Smooth muscle cell (in vitro differentiated cells): ENCODE measurements at regions not wholly inside any gene's neighbourhood (a gene's known extent, or its start where the extent isn't known, plus 50 kb on each side); places are given as distances from the start of the nearest gene placed in this dataset.

ENCODE experiments used
- DNase-seq: peaks from one replicate; lab custom pipeline; 2025; ENCODE audit not compliant: unreplicated experiment; lab: John Stamatoyannopoulos, UW
- H2AFZ ChIP-seq: fragments of 200-600 bp; sonication (generic); 2 replicates; pipeline ENCODE4 v1.6.0; 2016; ENCODE audit warnings: antibody characterized with exemption, low read depth, mild to moderate bottlenecking
- H3F3A ChIP-seq: fragments of 200-600 bp; sonication (generic); 2 replicates; pipeline ENCODE4 v1.6.0; 2017; ENCODE audit warnings: antibody characterized with exemption, low read depth
- H3K27ac ChIP-seq: fragments of 200-600 bp; sonication (generic); 2 replicates; pipeline ENCODE4 v1.5.1; 2016; ENCODE audit warnings: low read depth, mild to moderate bottlenecking
- H3K27me3 ChIP-seq: fragments of 200-600 bp; sonication (generic); 2 replicates; pipeline ENCODE4 v1.6.1; 2016; ENCODE audit warnings: low read depth, mild to moderate bottlenecking
- H3K36me3 ChIP-seq: fragments of 200-600 bp; sonication (generic); 2 replicates; pipeline ENCODE4 v1.5.1; 2016; ENCODE audit warnings: low read depth
- H3K4me1 ChIP-seq: fragments of 200-600 bp; sonication (generic); 2 replicates; pipeline ENCODE4 v1.5.1; 2016; ENCODE audit warnings: low read depth
- H3K4me2 ChIP-seq: fragments of 200-600 bp; sonication (generic); 2 replicates; pipeline ENCODE4 v1.6.0; 2016; ENCODE audit warnings: mild to moderate bottlenecking
- H3K4me3 ChIP-seq: fragments of 200-600 bp; sonication (generic); 2 replicates; pipeline ENCODE4 v1.5.1; 2016; ENCODE audit warnings: mild to moderate bottlenecking
- H3K79me2 ChIP-seq: fragments of 200-600 bp; sonication (generic); 2 replicates; pipeline ENCODE4 v1.6.0; 2016; ENCODE audit warnings: low read depth, mild to moderate bottlenecking
- H3K9ac ChIP-seq: fragments of 200-600 bp; sonication (generic); 2 replicates; pipeline ENCODE4 v1.6.0; 2016; ENCODE audit warnings: low read depth
- H3K9me3 ChIP-seq: fragments of 200-600 bp; sonication (generic); replicated peaks from 2 replicates; pipeline ENCODE4 v1.5.1; 2016; ENCODE audit warnings: low read depth
- H4K20me1 ChIP-seq: fragments of 200-600 bp; sonication (generic); 2 replicates; pipeline ENCODE4 v1.6.0; 2016; ENCODE audit warnings: low read depth
- CTCF ChIP-seq: fragments of 200-600 bp; sonication (generic); IDR thresholded peaks from 2 replicates; pipeline ENCODE4 v1.5.1; 2017; ENCODE audit warnings: borderline replicate concordance, mild to moderate bottlenecking, antibody characterized with exemption; ENCODE audit not compliant: insufficient read depth, poor library complexity, severe bottlenecking
- WGBS: methylation state at CpG from one replicate; pipeline ENCODE4 v1.1.7; 2016; ENCODE audit warnings: low lambda C conversion rate; 5-methylcytosine and 5-hydroxymethylcytosine counted together

- H3K27me3 ChIP-seq: no peaks in the 10 kb centered on the region
- no peak overlapping the region for H3K9ac ChIP-seq
- DNase-seq: no peak
- no peaks in the 10 kb centered on the region for H3K9me3 ChIP-seq
- H3K27ac ChIP-seq: peak overlapping the region; percentile 61
- peaks cover 30% of the 10 kb centered on the region for H3K4me1 ChIP-seq
- H3K4me3 ChIP-seq: no peak overlapping the region
- no peaks in the 10 kb centered on the region for H4K20me1 ChIP-seq
- H3K36me3 ChIP-seq: no peaks in the 10 kb centered on the region
- no peaks in the 10 kb centered on the region for H3K79me2 ChIP-seq
- no peak for TF ChIP-seq CTCF
- no peak overlapping the region for H3K4me2 ChIP-seq
- H2AFZ ChIP-seq: no peak overlapping the region
- peaks cover 14% of the 10 kb centered on the region for H3F3A ChIP-seq
Observed at GRCh38 chr12:89945123-89945522, 236.5 kb upstream of the ATP2B1 start.

- no peaks in the 10 kb centered on the region for H3K9me3 ChIP-seq
- H4K20me1 ChIP-seq: no peaks in the 10 kb centered on the region
- H3K27ac ChIP-seq: peak overlapping the region; percentile 61
- no peak for DNase-seq
- no peak overlapping the region for H2AFZ ChIP-seq
- H3K36me3 ChIP-seq: no peaks in the 10 kb centered on the region
- no peak overlapping the region for H3K4me3 ChIP-seq
- peaks cover 13% of the 10 kb centered on the region for H3F3A ChIP-seq
- H3K9ac ChIP-seq: no peak overlapping the region
- H3K4me2 ChIP-seq: peak overlapping the region; percentile 26
- no peak for TF ChIP-seq CTCF
- H3K79me2 ChIP-seq: no peaks in the 10 kb centered on the region
- H3K27me3 ChIP-seq: no peaks in the 10 kb centered on the region
- peaks cover 13% of the 10 kb centered on the region for H3K4me1 ChIP-seq
Observed at GRCh38 chr12:89943463-89943862, 234.8 kb upstream of the ATP2B1 start.

GRCh38 chr12:89941436-89941835, 232.8 kb upstream of the ATP2B1 start:
- no peak overlapping the region for H3K4me2 ChIP-seq
- TF ChIP-seq CTCF: no peak
- no peak overlapping the region for H3K4me3 ChIP-seq
- no peaks in the 10 kb centered on the region for H4K20me1 ChIP-seq
- no peaks in the 10 kb centered on the region for H3K79me2 ChIP-seq
- no peaks in the 10 kb centered on the region for H3K27me3 ChIP-seq
- H3K9ac ChIP-seq: no peak overlapping the region
- no peaks in the 10 kb centered on the region for H3K9me3 ChIP-seq
- no peak overlapping the region for H3K27ac ChIP-seq
- no peak overlapping the region for H2AFZ ChIP-seq
- H3K4me1 ChIP-seq: no peaks in the 10 kb centered on the region
- no peak for DNase-seq
- no peaks in the 10 kb centered on the region for H3K36me3 ChIP-seq
- 79% methylated on average over 2 of the region's 2 CpGs for WGBS
- peaks cover 4% of the 10 kb centered on the region for H3F3A ChIP-seq

- TF ChIP-seq CTCF: no peak
- DNase-seq: no peak
- H3K79me2 ChIP-seq: no peaks in the 10 kb centered on the region
- H3K4me2 ChIP-seq: no peak overlapping the region
- no peaks in the 10 kb centered on the region for H3K36me3 ChIP-seq
- no peaks in the 10 kb centered on the region for H3K27me3 ChIP-seq
- H3K9me3 ChIP-seq: no peaks in the 10 kb centered on the region
- H2AFZ ChIP-seq: no peak overlapping the region
- H3K4me3 ChIP-seq: no peak overlapping the region
- WGBS: 94% methylated on average over 1 of the region's 1 CpG
- H4K20me1 ChIP-seq: no peaks in the 10 kb centered on the region
- no peak overlapping the region for H3K9ac ChIP-seq
- H3K27ac ChIP-seq: no peak overlapping the region
- H3K4me1 ChIP-seq: no peaks in the 10 kb centered on the region
- H3F3A ChIP-seq: peaks cover 4% of the 10 kb centered on the region
Observed at GRCh38 chr12:89939522-89940215, 231.0 kb upstream of the ATP2B1 start.
